GM23338 (cell line): ENCODE measurements at regions not wholly inside any gene's neighbourhood (a gene's known extent, or its start where the extent isn't known, plus 50 kb on each side); places are given as distances from the start of the nearest gene placed in this dataset.

Experiments used
- ATAC-seq: fragments of 200-7000 bp; cut with Tn5 transposase; 3 replicates; pipeline ENCODE4 v1.9.1; 2020
- DNase-seq: peaks from one replicate; pipeline ENCODE4 v3.0.0-alpha.2; 2015; ENCODE audit warnings: low spot score
- H2AFZ ChIP-seq: fragments of 200-600 bp; sonication (generic); 2 replicates; pipeline ENCODE4 v1.8.0; 2016; ENCODE audit warnings: antibody characterized with exemption, mild to moderate bottlenecking, moderate library complexity
- H3F3A ChIP-seq: fragments of 200-600 bp; sonication (generic); replicated peaks from 2 replicates; pipeline ENCODE4 v1.8.0; 2017; ENCODE audit warnings: antibody characterized with exemption, mixed run types, low read depth
- H3K27ac ChIP-seq: fragments of 200-600 bp; sonication (generic); 2 replicates; pipeline ENCODE4 v1.6.1; 2016; ENCODE audit warnings: low read depth
- H3K27me3 ChIP-seq: fragments of 200-600 bp; sonication (generic); 2 replicates; pipeline ENCODE4 v1.8.0; 2016; ENCODE audit warnings: mild to moderate bottlenecking, mixed run types, moderate library complexity; ENCODE audit not compliant: insufficient read depth
- H3K36me3 ChIP-seq: fragments of 200-600 bp; sonication (generic); 2 replicates; pipeline ENCODE4 v1.8.0; 2016; ENCODE audit warnings: mild to moderate bottlenecking; ENCODE audit not compliant: insufficient read depth
- H3K4me1 ChIP-seq: fragments of 200-600 bp; sonication (generic); 2 replicates; pipeline ENCODE4 v1.8.0; 2016; ENCODE audit warnings: mild to moderate bottlenecking, moderate library complexity; ENCODE audit not compliant: insufficient read depth
- H3K4me2 ChIP-seq: fragments of 200-600 bp; sonication (generic); 2 replicates; pipeline ENCODE4 v1.7.1; 2017; ENCODE audit warnings: mixed run types
- H3K4me3 ChIP-seq: fragments of 200-600 bp; sonication (generic); 2 replicates; pipeline ENCODE4 v1.6.1; 2016; ENCODE audit warnings: mixed run types
- H3K79me2 ChIP-seq: fragments of 200-600 bp; sonication (generic); replicated peaks from 2 replicates; pipeline ENCODE4 v1.8.0; 2017; ENCODE audit warnings: mild to moderate bottlenecking; ENCODE audit not compliant: insufficient read depth
- H3K9me2 ChIP-seq: fragments of 200-600 bp; sonication (generic); 2 replicates; pipeline ENCODE4 v1.8.0; 2017; ENCODE audit not compliant: insufficient read depth
- H4K20me1 ChIP-seq: fragments of 200-600 bp; sonication (generic); replicated peaks from 2 replicates; pipeline ENCODE4 v1.8.0; 2017; ENCODE audit warnings: mild to moderate bottlenecking; ENCODE audit not compliant: insufficient read depth
- H3K27ac Mint-ChIP-seq: 2 replicates; pipeline ENCODE4 v1.8.0; 2020; ENCODE audit warnings: inconsistent platforms, mild to moderate bottlenecking, moderate library complexity, mixed read lengths
- H3K27me3 Mint-ChIP-seq: 3 replicates; pipeline ENCODE4 v1.8.0; 2022; ENCODE audit warnings: low read depth, mild to moderate bottlenecking, moderate library complexity, mixed read lengths, inconsistent platforms; ENCODE audit not compliant: insufficient read depth, poor library complexity
- H3K36me3 Mint-ChIP-seq: 3 replicates; pipeline ENCODE4 v1.8.0; 2021; ENCODE audit warnings: low read depth, mild to moderate bottlenecking, inconsistent platforms, moderate library complexity, mixed read lengths
- H3K4me1 Mint-ChIP-seq: 3 replicates; pipeline ENCODE4 v1.8.0; 2020; ENCODE audit warnings: mild to moderate bottlenecking, inconsistent platforms, mixed read lengths
- H3K4me3 Mint-ChIP-seq: 3 replicates; pipeline ENCODE4 v1.8.0; 2021; ENCODE audit warnings: moderate library complexity, mild to moderate bottlenecking, inconsistent platforms, mixed read lengths
- H3K9me3 Mint-ChIP-seq: 3 replicates; pipeline ENCODE4 v1.8.0; 2020; ENCODE audit warnings: moderate library complexity, mild to moderate bottlenecking, inconsistent platforms, mixed read lengths
- CREB1 ChIP-seq: fragments of 250-450 bp; sonication (Bioruptor Pico); IDR thresholded peaks from 2 replicates; pipeline ENCODE4 v1.5.0; 2020; ENCODE audit warnings: low read depth, mild to moderate bottlenecking, moderate library complexity
- EZH2phosphoT487 ChIP-seq: fragments of 200-600 bp; sonication (generic); IDR thresholded peaks from one replicate; pipeline ENCODE4 v1.8.1; 2018; ENCODE audit warnings: antibody characterized with exemption; ENCODE audit not compliant: unreplicated experiment
- POLR2AphosphoS5 ChIP-seq: IDR thresholded peaks from 2 replicates; pipeline ENCODE4 v1.6.1; 2016; ENCODE audit warnings: antibody characterized with exemption, low read depth
- ZNF331 ChIP-seq: fragments of 250-450 bp; sonication (Bioruptor Pico); IDR thresholded peaks from 2 replicates; pipeline ENCODE4 v1.5.0; 2020; ENCODE audit warnings: low read depth, mild to moderate bottlenecking, moderate library complexity
- ZNF462 ChIP-seq: fragments of 250-450 bp; sonication (Bioruptor Pico); IDR thresholded peaks from 2 replicates; pipeline ENCODE4 v1.5.0; 2020; ENCODE audit warnings: mild to moderate bottlenecking, moderate library complexity

GRCh38 chr14:26694521-26694920 lies 96.7 kb upstream of the NOVA1 start:
- no peak overlapping the region for H3K4me3 ChIP-seq
- no peaks in the 10 kb centered on the region for H3F3A ChIP-seq
- H3K4me3 Mint-ChIP-seq: no peak overlapping the region
- H3K4me2 ChIP-seq: no peak overlapping the region
- no peak overlapping the region for H2AFZ ChIP-seq
- peaks cover 8% of the 10 kb centered on the region for H3K9me2 ChIP-seq
- no peaks in the 10 kb centered on the region for H4K20me1 ChIP-seq
- DNase-seq: no peak
- H3K79me2 ChIP-seq: no peaks in the 10 kb centered on the region
- no peak overlapping the region for H3K27ac Mint-ChIP-seq
- no peaks in the 10 kb centered on the region for H3K36me3 Mint-ChIP-seq
- H3K4me1 ChIP-seq: no peaks in the 10 kb centered on the region
- ATAC-seq: no peak
- no peaks in the 10 kb centered on the region for H3K4me1 Mint-ChIP-seq
- H3K27ac ChIP-seq: no peak overlapping the region
- no peaks in the 10 kb centered on the region for H3K27me3 ChIP-seq
- no peaks in the 10 kb centered on the region for H3K9me3 Mint-ChIP-seq
- H3K36me3 ChIP-seq: no peaks in the 10 kb centered on the region
- no peaks in the 10 kb centered on the region for H3K27me3 Mint-ChIP-seq
- TF ChIP-seq ZNF462 (CRISPR knock-in tag): no peak

- H3F3A ChIP-seq: no peaks in the 10 kb centered on the region
- no peaks in the 10 kb centered on the region for H3K79me2 ChIP-seq
- Mint-ChIP-seq H3K4me3 (no peak overlapping the region), H3K27me3 (no peaks in the 10 kb centered on the region), H3K36me3 (no peaks in the 10 kb centered on the region), H3K9me3 (no peaks in the 10 kb centered on the region), H3K27ac (no peak overlapping the region), H3K4me1 (peaks cover 3% of the 10 kb centered on the region; the same call in 2 of the 3 replicates)
- no peaks in the 10 kb centered on the region; the same call in 1 of the 2 replicates for H3K9me2 ChIP-seq
- no peak overlapping the region for H3K27ac ChIP-seq
- H2AFZ ChIP-seq: no peak overlapping the region
- no peaks in the 10 kb centered on the region for H3K27me3 ChIP-seq
- no peaks in the 10 kb centered on the region for H4K20me1 ChIP-seq
- ATAC-seq: no peak
- H3K4me2 ChIP-seq: no peak overlapping the region
- H3K36me3 ChIP-seq: no peaks in the 10 kb centered on the region
- no peak overlapping the region for H3K4me3 ChIP-seq
- peak; percentile 15 for DNase-seq
- H3K4me1 ChIP-seq: peaks cover 6% of the 10 kb centered on the region; the same call in 1 of the 2 replicates
- TF ChIP-seq ZNF331 (no peak), CREB1 (CRISPR knock-in tag) (no peak), EZH2phosphoT487 (no peak), ZNF462 (CRISPR knock-in tag) (no peak), POLR2AphosphoS5 (no peak)
These were observed 104.9 kb upstream of the NOVA1 start for GRCh38 chr14:26702721-26703230.
